Ascending aorta (tissue), 2 donors: ENCODE measurements at regions not wholly inside any gene's neighbourhood (a gene's known extent, or its start where the extent isn't known, plus 50 kb on each side); places are given as distances from the start of the nearest gene placed in this dataset.

Experiments
- DNase-seq, 2 donors: peaks; one replicate each; pipeline ENCODE4 v3.0.0-alpha.2; 2019; ENCODE audit warnings: low spot score in 2 of 2
- H3K27ac ChIP-seq, 2 donors: fragments of 200-600 bp; sonication (generic); one replicate each; pipeline ENCODE4 v1.5.1; 2016 to 2017; ENCODE audit warnings: mild to moderate bottlenecking in 1 of 2
- H3K27me3 ChIP-seq: fragments of 200-600 bp; sonication (generic); one replicate; pipeline ENCODE4 v1.5.1; 2017
- H3K36me3 ChIP-seq, 2 donors: fragments of 200-600 bp; sonication (generic); one replicate each; pipeline ENCODE4 v1.5.1; 2016
- H3K4me1 ChIP-seq, 2 donors: fragments of 200-600 bp; sonication (generic); one replicate each; pipeline ENCODE4 v1.5.1; 2016 to 2017; ENCODE audit warnings: mild to moderate bottlenecking in 1 of 2
- H3K4me3 ChIP-seq, 2 donors: fragments of 200-600 bp; sonication (generic); one replicate each; pipeline ENCODE4 v1.5.1; 2016 to 2017; ENCODE audit warnings: mild to moderate bottlenecking in 1 of 2
- H3K9me3 ChIP-seq, 2 donors: fragments of 200-600 bp; sonication (generic); one replicate each; pipeline ENCODE4 v1.5.1; 2016
- CTCF ChIP-seq, 3 experiments: fragments of 200-600 bp in 2 of 3; fragments of 450-650 bp in 1 of 3; sonication (generic) in 2 of 3; IDR thresholded peaks; one replicate each; pipeline ENCODE4 v1.5.1; 2016 to 2019; ENCODE audit warnings: antibody characterized with exemption in 3 of 3, mild to moderate bottlenecking in 1 of 3, moderate library complexity in 1 of 3
- intact Hi-C: fragments of 100-400 bp; cut with DNase I; formaldehyde crosslinking; loops from one replicate; pipeline ENCODE4 v1.15.1; 2023

- Histone ChIP-seq H3K27ac (peak overlapping the region; percentile 93 to 94), H3K27me3 (no peaks in the 10 kb centered on the region), H3K9me3 (no peaks in the 10 kb centered on the region), H3K36me3 (no peaks in the 10 kb centered on the region), H3K4me1 (peaks cover 27 to 81% of the 10 kb centered on the region in 2 donors), H3K4me3 (no peak overlapping the region)
- DNase-seq, result peak in 1 of 2 donors; percentile 64
- intact Hi-C loops, result no loop called here
- TF ChIP-seq CTCF (IDR thresholded peaks at IDR 0.05), result no peak
Observed at GRCh38 chr20:4068708-4069107, 53.4 kb upstream of the RNF24 start.

GRCh38 chr20:4067600-4068261, 52.4 kb upstream of the RNF24 start:
- TF ChIP-seq CTCF (IDR thresholded peaks at IDR 0.05), result no peak
- peak in 1 of 2 donors; percentile 81 for DNase-seq
- peaks cover 28 to 85% of the 10 kb centered on the region in 2 donors for H3K4me1 ChIP-seq
- peak overlapping the region; percentile 93 to 94 for H3K27ac ChIP-seq
- intact Hi-C loops, result loop anchor here (1.0 kb wide), 1 partner anchor 18 kb away; no protein-coding TSS in a partner anchor
- no peaks in the 10 kb centered on the region for H3K9me3 ChIP-seq
- H3K4me3 ChIP-seq, result no peak overlapping the region
- no peaks in the 10 kb centered on the region for H3K27me3 ChIP-seq
- no peaks in the 10 kb centered on the region for H3K36me3 ChIP-seq

GRCh38 chr20:4066551-4066950, 51.2 kb upstream of the RNF24 start:
- Histone ChIP-seq H3K9me3 (no peaks in the 10 kb centered on the region), H3K4me3 (no peak overlapping the region), H3K27ac (peak overlapping the region; percentile 93 to 94), H3K27me3 (no peaks in the 10 kb centered on the region), H3K36me3 (no peaks in the 10 kb centered on the region), H3K4me1 (peaks cover 28 to 78% of the 10 kb centered on the region in 2 donors)
- peak in 1 of 2 donors; percentile 52 for DNase-seq
- no peak for TF ChIP-seq CTCF (IDR thresholded peaks at IDR 0.05)
- intact Hi-C loops, result no loop called here

- Histone ChIP-seq H3K4me1 (peaks cover 27 to 69% of the 10 kb centered on the region in 2 donors), H3K36me3 (no peaks in the 10 kb centered on the region), H3K27ac (peak overlapping the region; percentile 93 to 94), H3K9me3 (no peaks in the 10 kb centered on the region), H3K4me3 (no peak overlapping the region), H3K27me3 (no peaks in the 10 kb centered on the region)
- intact Hi-C loops, result loop anchor here (2.0 kb wide), 1 partner anchor 51 kb away; the partner anchor contains the start of gene RNF24
- DNase-seq, result peak in 1 of 2 donors; percentile 59
- TF ChIP-seq CTCF (IDR thresholded peaks at IDR 0.05), result no peak
Observed at GRCh38 chr20:4065391-4065844, 50.1 kb upstream of the RNF24 start.
